ENCODE measurements at regions not wholly inside any gene's neighbourhood (a gene's known extent, or its start where the extent isn't known, plus 50 kb on each side); places are given as distances from the start of the nearest gene placed in this dataset.

GRCh38 chr14:101073598-101073965 is 170.1 kb upstream of the RTL1 start:
- TF ChIP-seq CTCF (IDR thresholded peaks at IDR 0.05; ENCODE audit: insufficient read depth, low read length, poor library complexity, severe bottlenecking), result no peak
- no peak for DNase-seq (ENCODE audit: extremely low read depth, insufficient read length)
- Histone ChIP-seq H3K4me3 (replicated peaks; ENCODE audit: low read depth, low read length) (no peak overlapping the region), H3K27me3 (replicated peaks; ENCODE audit: control insufficient read depth, insufficient read depth, low read length) (no peaks in the 10 kb centered on the region; the same call in 1 of the 2 replicates), H3K36me3 (ENCODE audit: control insufficient read depth, insufficient read depth, low read length) (no peaks in the 10 kb centered on the region)

GRCh38 chr14:101074196-101075024 is 170.9 kb upstream of the RTL1 start:
- H3K36me3 ChIP-seq (ENCODE audit: control insufficient read depth, insufficient read depth, low read length), result no peaks in the 10 kb centered on the region
- H3K4me3 ChIP-seq (replicated peaks; ENCODE audit: low read depth, low read length), result no peak overlapping the region
- TF ChIP-seq CTCF (IDR thresholded peaks at IDR 0.05; ENCODE audit: insufficient read depth, low read length, poor library complexity, severe bottlenecking), result no peak
- DNase-seq (ENCODE audit: extremely low read depth, insufficient read length), result no peak
- H3K27me3 ChIP-seq (replicated peaks; ENCODE audit: control insufficient read depth, insufficient read depth, low read length), result no peaks in the 10 kb centered on the region; the same call in 1 of the 2 replicates

DNA sequence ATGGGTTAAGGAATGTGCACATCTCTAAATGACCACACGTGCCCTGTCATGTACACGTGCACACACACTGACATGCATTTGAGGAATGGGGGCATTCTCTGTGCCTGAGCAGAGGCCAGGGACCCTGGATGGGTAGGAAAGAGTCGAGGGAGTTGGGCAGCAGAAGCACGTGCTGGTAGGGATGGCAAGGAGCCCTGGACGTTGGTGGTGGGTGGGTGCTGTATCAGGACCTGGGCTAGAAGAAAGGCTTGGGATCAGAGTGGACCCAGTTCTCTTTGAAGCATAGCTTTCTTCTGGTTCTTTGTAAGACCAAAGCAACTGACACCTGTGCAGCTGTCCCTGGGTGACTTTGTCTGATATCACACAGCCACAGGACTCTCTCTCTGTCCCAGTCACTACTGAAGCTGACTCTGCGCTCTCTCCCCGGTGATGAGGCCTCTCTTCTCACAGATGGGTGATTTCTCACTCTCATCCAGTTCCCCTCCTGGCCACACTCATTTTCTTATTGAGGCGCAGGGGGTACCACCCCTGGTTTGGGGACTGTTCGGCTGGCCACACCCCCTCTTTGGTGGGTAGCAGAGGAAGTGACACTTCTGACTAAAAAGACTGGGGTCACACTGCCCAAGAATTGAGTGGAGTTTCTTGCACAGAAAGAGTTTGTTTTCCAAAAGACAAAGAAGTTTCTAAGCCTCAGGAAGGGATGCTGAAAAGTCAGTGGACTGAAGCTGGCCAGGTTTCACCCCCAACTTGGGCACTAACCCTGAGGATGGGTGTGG is 171.7 kb upstream of the RTL1 start:
- peak; percentile 23 for DNase-seq (ENCODE audit: extremely low read depth, insufficient read length)
- no peak for TF ChIP-seq CTCF (IDR thresholded peaks at IDR 0.05; ENCODE audit: insufficient read depth, low read length, poor library complexity, severe bottlenecking)
- no peak overlapping the region for H3K4me3 ChIP-seq (replicated peaks; ENCODE audit: low read depth, low read length)
- no peaks in the 10 kb centered on the region for H3K36me3 ChIP-seq (ENCODE audit: control insufficient read depth, insufficient read depth, low read length)
- H3K27me3 ChIP-seq (replicated peaks; ENCODE audit: control insufficient read depth, insufficient read depth, low read length), result no peaks in the 10 kb centered on the region; the same call in 1 of the 2 replicates

DNA sequence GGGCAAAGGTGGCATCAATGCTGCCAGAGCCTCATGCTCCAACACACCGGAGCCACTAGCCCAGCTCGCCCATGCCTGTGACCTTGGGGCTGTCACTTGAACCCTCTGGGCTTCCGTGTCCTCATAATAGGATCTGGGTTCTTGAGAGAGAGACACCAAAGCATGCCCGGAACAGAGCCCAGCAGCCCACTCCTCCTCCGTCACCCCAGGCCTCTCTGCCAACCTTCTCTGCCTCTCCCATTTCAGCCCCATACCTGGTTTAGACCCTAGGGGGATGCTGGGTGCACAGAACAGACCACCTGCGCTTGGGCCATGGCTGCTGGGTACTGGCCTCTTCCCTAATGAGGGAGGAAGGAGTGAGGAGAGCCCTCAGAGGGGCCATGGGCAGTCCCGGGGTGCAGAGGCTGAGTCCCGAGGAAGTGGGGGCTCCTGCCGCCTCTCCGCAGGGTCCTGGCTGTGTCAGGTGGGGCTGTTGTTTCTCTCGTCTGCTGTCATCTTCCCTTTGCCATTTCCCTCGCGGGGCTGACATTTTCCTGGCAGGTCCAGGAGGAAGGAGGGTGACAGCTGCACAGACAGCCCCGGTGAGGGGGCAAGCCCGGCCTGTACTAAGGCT is 172.4 kb upstream of the RTL1 start:
- no peak for DNase-seq (ENCODE audit: extremely low read depth, insufficient read length)
- H3K36me3 ChIP-seq (ENCODE audit: control insufficient read depth, insufficient read depth, low read length), result no peaks in the 10 kb centered on the region
- no peak for TF ChIP-seq CTCF (IDR thresholded peaks at IDR 0.05; ENCODE audit: insufficient read depth, low read length, poor library complexity, severe bottlenecking)
- no peaks in the 10 kb centered on the region; the same call in 1 of the 2 replicates for H3K27me3 ChIP-seq (replicated peaks; ENCODE audit: control insufficient read depth, insufficient read depth, low read length)
- H3K4me3 ChIP-seq (replicated peaks; ENCODE audit: low read depth, low read length), result no peak overlapping the region

DNA sequence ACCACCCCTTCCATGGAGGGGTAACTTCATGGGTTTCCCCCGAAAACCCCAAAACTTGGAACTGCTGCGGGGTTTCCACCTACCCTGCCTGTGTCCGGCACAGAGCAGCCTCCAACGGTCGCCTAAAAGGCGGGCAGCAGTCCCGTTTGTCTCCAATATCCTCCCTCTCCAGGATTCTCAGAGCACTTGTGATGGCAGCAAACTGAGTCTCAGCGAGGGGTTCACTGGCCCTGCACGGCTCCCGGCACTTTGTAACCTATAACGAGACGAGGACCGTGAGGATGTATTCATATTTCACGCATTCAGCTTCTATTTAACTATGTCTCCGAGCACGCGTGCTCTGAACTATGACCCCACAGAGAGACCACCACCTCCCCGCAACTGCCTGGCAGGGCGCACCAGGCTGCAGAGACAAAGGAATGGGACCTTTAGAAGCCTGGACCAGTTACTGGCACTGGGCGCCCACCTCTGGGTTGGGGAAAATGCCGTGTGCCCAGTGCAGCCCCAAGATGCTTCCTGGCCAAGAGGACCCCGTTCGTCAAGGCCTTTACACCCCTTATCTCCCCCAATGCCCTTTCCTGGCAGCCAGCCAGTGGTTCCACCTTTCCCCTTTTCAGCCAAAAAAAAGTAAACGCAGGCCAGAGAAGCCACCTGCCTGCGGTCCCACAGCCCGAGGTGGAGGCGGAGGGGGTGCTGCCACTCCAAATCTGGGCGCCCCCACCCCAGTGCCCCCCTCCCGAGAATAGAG is 173.1 kb upstream of the RTL1 start:
- DNase-seq (ENCODE audit: extremely low read depth, insufficient read length), result no peak
- no peak for TF ChIP-seq CTCF (IDR thresholded peaks at IDR 0.05; ENCODE audit: insufficient read depth, low read length, poor library complexity, severe bottlenecking)
- no peaks in the 10 kb centered on the region for H3K36me3 ChIP-seq (ENCODE audit: control insufficient read depth, insufficient read depth, low read length)
- no peaks in the 10 kb centered on the region; the same call in 1 of the 2 replicates for H3K27me3 ChIP-seq (replicated peaks; ENCODE audit: control insufficient read depth, insufficient read depth, low read length)
- H3K4me3 ChIP-seq (replicated peaks; ENCODE audit: low read depth, low read length), result no peak overlapping the region
